ENCODE measurements at regions not wholly inside any gene's neighbourhood (a gene's known extent, or its start where the extent isn't known, plus 50 kb on each side); places are given as distances from the start of the nearest gene placed in this dataset.

DNA sequence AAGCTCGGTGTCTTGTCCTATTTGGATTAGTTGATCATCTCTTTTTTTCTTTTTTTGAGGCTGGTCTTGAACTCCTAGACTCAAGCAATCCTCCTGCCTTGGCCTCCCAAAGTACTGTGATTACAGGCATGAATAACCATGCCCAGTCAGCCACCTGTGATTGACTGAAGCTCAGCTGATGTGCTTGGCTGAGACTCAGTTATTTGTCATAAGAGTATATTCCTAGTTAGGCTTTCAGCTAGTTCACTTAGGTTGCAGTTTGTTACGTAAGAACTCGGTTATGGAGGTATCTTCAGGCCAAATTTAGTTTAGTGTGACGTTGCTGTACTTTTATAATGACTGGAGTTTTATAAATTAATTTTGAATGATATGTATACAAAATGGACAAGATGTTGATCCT lies 365.0 kb downstream of the SV2B start:
- no peaks in the 10 kb centered on the region for H3K9me3 ChIP-seq (ENCODE audit: low read depth)
- H3F3A ChIP-seq (ENCODE audit: insufficient read depth) = no peaks in the 10 kb centered on the region
- H3K9ac ChIP-seq = no peak overlapping the region
- no peaks in the 10 kb centered on the region for H3K27me3 ChIP-seq (replicated peaks; ENCODE audit: insufficient read depth)
- H3K4me1 ChIP-seq (ENCODE audit: insufficient read depth) = no peaks in the 10 kb centered on the region
- H4K20me1 ChIP-seq (ENCODE audit: insufficient read depth) = no peaks in the 10 kb centered on the region
- H3K36me3 ChIP-seq (ENCODE audit: low read depth) = no peaks in the 10 kb centered on the region
- no peak for DNase-seq
- no peak overlapping the region for H3K4me2 ChIP-seq (ENCODE audit: unreplicated experiment)
- no peak overlapping the region for H3K27ac ChIP-seq
- TF ChIP-seq EZH2phosphoT487 (IDR thresholded peaks at IDR 0.05; ENCODE audit: insufficient read depth, low read depth) (no peak), EZH2 (IDR thresholded peaks at IDR 0.05; ENCODE audit: insufficient read depth, poor library complexity, severe bottlenecking) (no peak)
- H3K4me3 ChIP-seq = no peak overlapping the region
- H3K79me2 ChIP-seq (ENCODE audit: insufficient read depth) = no peaks in the 10 kb centered on the region
- in situ Hi-C loops (cut with MboI) = no loop called here
- WGBS, 2 experiments (ENCODE audit: low coverage in 1 of 2, low lambda C conversion rate in 2 of 2, missing lambda C conversion rate in 2 of 2) = 43 to 44% methylated on average over 4 of the region's 4 CpGs
- no peaks in the 10 kb centered on the region for H3K9me2 ChIP-seq (ENCODE audit: insufficient read depth)
- no peak overlapping the region for H2AFZ ChIP-seq

- Histone ChIP-seq H2AFZ (no peak overlapping the region), H3K36me3 (ENCODE audit: low read depth) (no peaks in the 10 kb centered on the region), H3K4me2 (ENCODE audit: unreplicated experiment) (no peak overlapping the region), H3K4me1 (ENCODE audit: insufficient read depth) (no peaks in the 10 kb centered on the region), H3K27ac (no peak overlapping the region), H3K9me3 (ENCODE audit: low read depth) (no peaks in the 10 kb centered on the region), H3K9ac (no peak overlapping the region), H3K4me3 (no peak overlapping the region), H4K20me1 (ENCODE audit: insufficient read depth) (no peaks in the 10 kb centered on the region), H3K27me3 (replicated peaks; ENCODE audit: insufficient read depth) (no peaks in the 10 kb centered on the region), H3K9me2 (ENCODE audit: insufficient read depth) (no peaks in the 10 kb centered on the region), H3K79me2 (ENCODE audit: insufficient read depth) (no peaks in the 10 kb centered on the region), H3F3A (ENCODE audit: insufficient read depth) (no peaks in the 10 kb centered on the region)
- in situ Hi-C loops (cut with MboI) = no loop called here
- no peak for DNase-seq
- TF ChIP-seq EZH2 (IDR thresholded peaks at IDR 0.05; ENCODE audit: insufficient read depth, poor library complexity, severe bottlenecking) (no peak), EZH2phosphoT487 (IDR thresholded peaks at IDR 0.05; ENCODE audit: insufficient read depth, low read depth) (no peak)
- WGBS, 2 experiments (ENCODE audit: low coverage in 1 of 2, low lambda C conversion rate in 2 of 2, missing lambda C conversion rate in 2 of 2) = 46 to 53% methylated on average over 7 of the region's 7 CpGs
Measured at GRCh38 chr15:91465696-91466095, 365.6 kb downstream of the SV2B start.

GRCh38 chr15:91468871-91469580 lies 369.0 kb downstream of the SV2B start:
- H3K9ac ChIP-seq = no peak overlapping the region
- no peaks in the 10 kb centered on the region for H4K20me1 ChIP-seq (ENCODE audit: insufficient read depth)
- no peak overlapping the region for H3K27ac ChIP-seq
- no peaks in the 10 kb centered on the region for H3F3A ChIP-seq (ENCODE audit: insufficient read depth)
- 0 out of 2 replicates have a peak, but pooled peaks cover 3% of the 10 kb centered on the region for H3K27me3 ChIP-seq (replicated peaks; ENCODE audit: insufficient read depth)
- no peaks in the 10 kb centered on the region for H3K9me2 ChIP-seq (ENCODE audit: insufficient read depth)
- H3K4me2 ChIP-seq (ENCODE audit: unreplicated experiment) = no peak overlapping the region
- no peaks in the 10 kb centered on the region for H3K36me3 ChIP-seq (ENCODE audit: low read depth)
- H3K4me3 ChIP-seq = no peak overlapping the region
- in situ Hi-C loops (cut with MboI) = no loop called here
- WGBS, 2 experiments (ENCODE audit: low coverage in 1 of 2, low lambda C conversion rate in 2 of 2, missing lambda C conversion rate in 2 of 2) = 59 to 62% methylated on average over 5 of the region's 5 CpGs
- no peak overlapping the region for H2AFZ ChIP-seq
- no peaks in the 10 kb centered on the region for H3K79me2 ChIP-seq (ENCODE audit: insufficient read depth)
- H3K4me1 ChIP-seq (ENCODE audit: insufficient read depth) = no peaks in the 10 kb centered on the region
- TF ChIP-seq EZH2 (IDR thresholded peaks at IDR 0.05; ENCODE audit: insufficient read depth, poor library complexity, severe bottlenecking) (no peak), EZH2phosphoT487 (IDR thresholded peaks at IDR 0.05; ENCODE audit: insufficient read depth, low read depth) (no peak)
- H3K9me3 ChIP-seq (ENCODE audit: low read depth) = no peaks in the 10 kb centered on the region
- DNase-seq = no peak

- DNase-seq = no peak
- 68 to 71% methylated on average over 17 of the region's 17 CpGs for WGBS, 2 experiments (ENCODE audit: low coverage in 1 of 2, low lambda C conversion rate in 2 of 2, missing lambda C conversion rate in 2 of 2)
- in situ Hi-C loops (cut with MboI) = no loop called here
- Histone ChIP-seq H4K20me1 (ENCODE audit: insufficient read depth) (no peaks in the 10 kb centered on the region), H3K4me3 (no peak overlapping the region), H3K4me1 (ENCODE audit: insufficient read depth) (no peaks in the 10 kb centered on the region), H3K36me3 (ENCODE audit: low read depth) (no peaks in the 10 kb centered on the region), H3K9me3 (ENCODE audit: low read depth) (no peaks in the 10 kb centered on the region), H3K27ac (no peak overlapping the region), H3K9me2 (ENCODE audit: insufficient read depth) (no peaks in the 10 kb centered on the region), H2AFZ (no peak overlapping the region), H3K79me2 (ENCODE audit: insufficient read depth) (no peaks in the 10 kb centered on the region), H3K27me3 (replicated peaks; ENCODE audit: insufficient read depth) (0 out of 2 replicates have a peak, but pooled peaks cover 3% of the 10 kb centered on the region), H3K9ac (no peak overlapping the region), H3K4me2 (ENCODE audit: unreplicated experiment) (no peak overlapping the region), H3F3A (ENCODE audit: insufficient read depth) (no peaks in the 10 kb centered on the region)
- TF ChIP-seq EZH2phosphoT487 (IDR thresholded peaks at IDR 0.05; ENCODE audit: insufficient read depth, low read depth) (no peak), EZH2 (IDR thresholded peaks at IDR 0.05; ENCODE audit: insufficient read depth, poor library complexity, severe bottlenecking) (no peak)
Measured at GRCh38 chr15:91469632-91470567, 369.8 kb downstream of the SV2B start.
